Ishikawa (cell line): ENCODE measurements at regions not wholly inside any gene's neighbourhood (a gene's known extent, or its start where the extent isn't known, plus 50 kb on each side); places are given as distances from the start of the nearest gene placed in this dataset.

Experiments used
- EP300 ChIP-seq: IDR thresholded peaks from 2 replicates; pipeline ENCODE4 v1.6.1; 2012; ENCODE audit warnings: borderline replicate concordance
- NFIC ChIP-seq: IDR thresholded peaks from 2 replicates; pipeline ENCODE4 v1.6.1; 2012
- RAD21 ChIP-seq: IDR thresholded peaks from 2 replicates; pipeline ENCODE4 v1.6.1; 2012; ENCODE audit warnings: low read depth
- TAF1 ChIP-seq: IDR thresholded peaks from 2 replicates; pipeline ENCODE4 v1.6.1; 2012; ENCODE audit warnings: low read depth, mild to moderate bottlenecking
- TCF12 ChIP-seq: IDR thresholded peaks from 2 replicates; pipeline ENCODE4 v1.6.1; 2012; ENCODE audit warnings: low read depth
- TEAD4 ChIP-seq: IDR thresholded peaks from 2 replicates; pipeline ENCODE4 v1.6.1; 2012
- YY1 ChIP-seq: IDR thresholded peaks from 2 replicates; pipeline ENCODE4 v1.6.1; 2012; ENCODE audit warnings: low read depth
- TF ChIP-seq, protein P1 (sequence below): IDR thresholded peaks from 2 replicates; pipeline ENCODE4 v1.6.1; 2012

GRCh38 chr18:65017372-65017760 is 733.4 kb upstream of the CDH7 start:
- no peak for TF ChIP-seq EP300
- no peak for TF ChIP-seq TCF12
- no peak for TF ChIP-seq TAF1
- TF ChIP-seq YY1: no peak
- no peak for TF ChIP-seq RAD21
- no peak for TF ChIP-seq NFIC
- no peak for TF ChIP-seq TEAD4
- TF ChIP-seq, protein P1, sequence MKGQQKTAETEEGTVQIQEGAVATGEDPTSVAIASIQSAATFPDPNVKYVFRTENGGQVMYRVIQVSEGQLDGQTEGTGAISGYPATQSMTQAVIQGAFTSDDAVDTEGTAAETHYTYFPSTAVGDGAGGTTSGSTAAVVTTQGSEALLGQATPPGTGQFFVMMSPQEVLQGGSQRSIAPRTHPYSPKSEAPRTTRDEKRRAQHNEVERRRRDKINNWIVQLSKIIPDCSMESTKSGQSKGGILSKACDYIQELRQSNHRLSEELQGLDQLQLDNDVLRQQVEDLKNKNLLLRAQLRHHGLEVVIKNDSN: no peak
